Ishikawa (cell line): ENCODE measurements at regions not wholly inside any gene's neighbourhood (a gene's known extent, or its start where the extent isn't known, plus 50 kb on each side); places are given as distances from the start of the nearest gene placed in this dataset.

Source experiments
- CREB1 ChIP-seq: IDR thresholded peaks from 2 replicates; pipeline ENCODE4 v1.6.1; 2012; ENCODE audit warnings: low read depth
- EP300 ChIP-seq: IDR thresholded peaks from 2 replicates; pipeline ENCODE4 v1.6.1; 2012; ENCODE audit warnings: borderline replicate concordance
- RAD21 ChIP-seq: IDR thresholded peaks from 2 replicates; pipeline ENCODE4 v1.6.1; 2012; ENCODE audit warnings: low read depth
- REST ChIP-seq: IDR thresholded peaks from 2 replicates; pipeline ENCODE4 v1.6.1; 2012; ENCODE audit warnings: low read depth, mild to moderate bottlenecking
- TCF12 ChIP-seq: IDR thresholded peaks from 2 replicates; pipeline ENCODE4 v1.6.1; 2012; ENCODE audit warnings: low read depth
- USF1 ChIP-seq: IDR thresholded peaks from 2 replicates; pipeline ENCODE4 v1.6.1; 2012
- YY1 ChIP-seq: IDR thresholded peaks from 2 replicates; pipeline ENCODE4 v1.6.1; 2012; ENCODE audit warnings: low read depth
- ZBTB7A ChIP-seq: IDR thresholded peaks from 2 replicates; pipeline ENCODE4 v1.6.1; 2012; ENCODE audit warnings: low read depth

GRCh38 chr2:143905587-143905986 lies 614.3 kb downstream of the ZEB2 start:
- TF ChIP-seq ZBTB7A (no peak), REST (no peak), USF1 (no peak), YY1 (no peak), EP300 (no peak), RAD21 (no peak), TCF12 (no peak), CREB1 (no peak)
